Fibroblast of lung (primary cell): ENCODE measurements at regions not wholly inside any gene's neighbourhood (a gene's known extent, or its start where the extent isn't known, plus 50 kb on each side); places are given as distances from the start of the nearest gene placed in this dataset.
"Not testable (repeated sequence)": the region's sequence is repeated elsewhere in the genome, so short reads cannot be mapped to it uniquely, and the experiment has no call there.

ENCODE experiments used
- DNase-seq, 2 donors: peaks; one replicate each; pipeline versions ENCODE4 v3.0.0 to v3.0.0-alpha.2; 2010; ENCODE audit warnings: low read depth in 2 of 2
- H2AFZ ChIP-seq: 2 replicates; pipeline ENCODE4 v1.5.1; 2012; ENCODE audit warnings: low read length, control low read depth, inconsistent platforms
- H3K27ac ChIP-seq: 2 replicates; pipeline ENCODE4 v1.5.1; 2011; ENCODE audit warnings: low read length, control low read depth; ENCODE audit not compliant: insufficient read depth
- H3K27me3 ChIP-seq: 2 replicates; pipeline ENCODE4 v1.5.1; 2011; ENCODE audit warnings: mild to moderate bottlenecking, low read length; ENCODE audit not compliant: control insufficient read depth, insufficient read depth
- H3K36me3 ChIP-seq: 2 replicates; pipeline ENCODE4 v1.5.1; 2011; ENCODE audit warnings: low read length; ENCODE audit not compliant: control insufficient read depth, insufficient read depth
- H3K4me1 ChIP-seq: 2 replicates; pipeline ENCODE4 v1.5.1; 2011; ENCODE audit warnings: low read length; ENCODE audit not compliant: control insufficient read depth, insufficient read depth; ENCODE audit errors: extremely low read depth
- H3K4me2 ChIP-seq: 2 replicates; pipeline ENCODE4 v1.5.1; 2011; ENCODE audit warnings: low read length, control low read depth; ENCODE audit not compliant: insufficient read depth; ENCODE audit errors: extremely low read depth
- H3K4me3 ChIP-seq, 4 experiments: fragments of 200-600 bp in 1 of 4; sonication (generic) in 1 of 4; replicated peaks in 1 of 4; 2 replicates each; pipeline ENCODE4 v1.5.1; 2011 to 2016; ENCODE audit warnings: low read length in 4 of 4, low read depth in 3 of 4, mild to moderate bottlenecking in 3 of 4, control low read depth in 2 of 4, inconsistent platforms in 1 of 4, mixed read lengths in 1 of 4; ENCODE audit not compliant: insufficient read depth in 1 of 4; ENCODE audit errors: control extremely low read depth in 1 of 4
- H3K79me2 ChIP-seq: 2 replicates; pipeline ENCODE4 v1.5.1; 2012; ENCODE audit warnings: mild to moderate bottlenecking, low read length, inconsistent platforms; ENCODE audit not compliant: control insufficient read depth, insufficient read depth
- H3K9ac ChIP-seq: 2 replicates; pipeline ENCODE4 v1.5.1; 2011; ENCODE audit warnings: mild to moderate bottlenecking, low read length, control low read depth; ENCODE audit not compliant: insufficient read depth
- H3K9me3 ChIP-seq: 2 replicates; pipeline ENCODE4 v1.5.1; 2012; ENCODE audit warnings: low read depth, low read length; ENCODE audit not compliant: control insufficient read depth, insufficient read depth
- H4K20me1 ChIP-seq: 2 replicates; pipeline ENCODE4 v1.5.1; 2011; ENCODE audit warnings: low read length; ENCODE audit not compliant: control insufficient read depth, insufficient read depth; ENCODE audit errors: extremely low read depth
- CTCF ChIP-seq, 2 donors: IDR thresholded peaks in 1 of 2; conservative IDR thresholded peaks in 1 of 2; 1 replicate in 1 of 2; 2 replicates in 1 of 2; pipeline ENCODE4 v1.5.1; 2011 to 2012; ENCODE audit warnings: low read length in 2 of 2, control low read depth in 1 of 2, inconsistent platforms in 1 of 2, low read depth in 1 of 2, mild to moderate bottlenecking in 1 of 2
- EZH2 ChIP-seq: IDR thresholded peaks from 2 replicates; pipeline ENCODE4 v1.5.1; 2012; ENCODE audit warnings: low read length, control low read depth, mild to moderate bottlenecking; ENCODE audit errors: missing control alignments

- H3K4me2 ChIP-seq: no peak overlapping the region
- H3K4me1 ChIP-seq: no peaks in the 10 kb centered on the region
- no peaks in the 10 kb centered on the region for H4K20me1 ChIP-seq
- no peaks in the 10 kb centered on the region for H3K79me2 ChIP-seq
- no peak overlapping the region for H3K27ac ChIP-seq
- H3K9me3 ChIP-seq: no peaks in the 10 kb centered on the region
- no peak for DNase-seq
- no peak overlapping the region for H3K4me3 ChIP-seq
- no peak for TF ChIP-seq EZH2
- TF ChIP-seq CTCF (conservative IDR thresholded peaks at IDR 0.05 in 1 of 2, IDR thresholded peaks at IDR 0.05 in 1 of 2; ENCODE audit: low read depth in 1 of 2, low read length in 2 of 2): no peak
- no peaks in the 10 kb centered on the region for H3K27me3 ChIP-seq
- no peaks in the 10 kb centered on the region for H3K36me3 ChIP-seq
- no peak overlapping the region for H2AFZ ChIP-seq
- H3K9ac ChIP-seq: no peak overlapping the region
Observed at GRCh38 chr21:17697473-17697872, 84.8 kb upstream of the BTG3 start.

GRCh38 chr21:17694416-17694815, 81.7 kb upstream of the BTG3 start:
- H3K79me2 ChIP-seq, H3K9ac ChIP-seq, H3K27ac ChIP-seq, H2AFZ ChIP-seq, H3K9me3 ChIP-seq, H3K4me2 ChIP-seq, H3K27me3 ChIP-seq, H3K4me1 ChIP-seq, H3K36me3 ChIP-seq, H3K4me3 ChIP-seq, H4K20me1 ChIP-seq, DNase-seq: not testable (repeated sequence)

GRCh38 chr21:17693801-17694200, 81.1 kb upstream of the BTG3 start:
- H3K4me1 ChIP-seq: no peaks in the 10 kb centered on the region
- H3K27me3 ChIP-seq: no peaks in the 10 kb centered on the region
- no peak overlapping the region for H2AFZ ChIP-seq
- H4K20me1 ChIP-seq: no peaks in the 10 kb centered on the region
- no peak overlapping the region for H3K4me3 ChIP-seq
- TF ChIP-seq EZH2 (no peak), CTCF (conservative IDR thresholded peaks at IDR 0.05 in 1 of 2, IDR thresholded peaks at IDR 0.05 in 1 of 2; ENCODE audit: low read depth in 1 of 2, low read length in 2 of 2) (no peak)
- no peak overlapping the region for H3K27ac ChIP-seq
- H3K9me3 ChIP-seq: no peaks in the 10 kb centered on the region
- H3K9ac ChIP-seq: no peak overlapping the region
- no peaks in the 10 kb centered on the region for H3K79me2 ChIP-seq
- no peak overlapping the region for H3K4me2 ChIP-seq
- no peaks in the 10 kb centered on the region for H3K36me3 ChIP-seq
- DNase-seq: no peak

- H3K9ac ChIP-seq: no peak overlapping the region
- H3K9me3 ChIP-seq: no peaks in the 10 kb centered on the region
- H3K27ac ChIP-seq: no peak overlapping the region
- H3K27me3 ChIP-seq: no peaks in the 10 kb centered on the region
- no peaks in the 10 kb centered on the region for H3K79me2 ChIP-seq
- no peak for TF ChIP-seq CTCF (conservative IDR thresholded peaks at IDR 0.05 in 1 of 2, IDR thresholded peaks at IDR 0.05 in 1 of 2; ENCODE audit: low read depth in 1 of 2, low read length in 2 of 2)
- TF ChIP-seq EZH2: no peak
- H2AFZ ChIP-seq: no peak overlapping the region
- H3K4me2 ChIP-seq: no peak overlapping the region
- no peak for DNase-seq
- no peak overlapping the region for H3K4me3 ChIP-seq
- no peaks in the 10 kb centered on the region for H3K36me3 ChIP-seq
- no peaks in the 10 kb centered on the region for H4K20me1 ChIP-seq
- H3K4me1 ChIP-seq: no peaks in the 10 kb centered on the region
Observed at GRCh38 chr21:17690078-17690494, 77.4 kb upstream of the BTG3 start.
